ENCODE measurements at regions not wholly inside any gene's neighbourhood (a gene's known extent, or its start where the extent isn't known, plus 50 kb on each side); places are given as distances from the start of the nearest gene placed in this dataset.

DNA sequence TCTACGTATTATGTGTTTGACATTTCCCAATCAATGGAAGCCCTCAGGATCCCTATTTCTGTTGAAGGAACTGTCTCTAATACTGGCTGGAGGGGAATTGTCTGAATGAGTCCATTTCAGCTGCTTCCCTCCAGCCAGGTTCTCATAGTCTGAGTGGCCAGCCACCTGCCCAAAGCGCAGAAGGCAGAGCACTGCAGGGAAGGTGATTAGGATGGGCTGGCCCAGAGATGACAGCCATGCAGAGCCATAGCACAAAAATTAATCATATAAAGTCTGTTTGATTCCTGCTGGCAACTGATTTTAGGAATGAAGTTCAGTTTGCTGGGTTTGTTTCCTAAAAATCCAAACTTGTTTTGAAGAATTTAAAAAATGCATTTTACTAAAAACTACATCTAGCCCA lies 327.1 kb downstream of the ETAA1 start:
- 92 to 98% (median 98%) methylated on average over 2 of the region's 2 CpGs for WGBS, 4 donors
- H3K27me3 ChIP-seq = no peaks in the 10 kb centered on the region
- TF ChIP-seq POLR2A (IDR thresholded peaks at IDR 0.05) (no peak), CTCF (IDR thresholded peaks at IDR 0.05) (no peak)
- H3K4me1 ChIP-seq (replicated peaks in 1 of 2) = no peaks in the 10 kb centered on the region
- no peaks in the 10 kb centered on the region for H3K9me3 ChIP-seq (replicated peaks in 1 of 3)
- intact Hi-C loops (cut with DNase I) = no loop called here
- no peaks in the 10 kb centered on the region for H3K36me3 ChIP-seq (replicated peaks in 1 of 2)
- H3K27ac ChIP-seq = no peak overlapping the region
- DNase-seq = no peak
- H3K4me3 ChIP-seq = no peak overlapping the region

GRCh38 chr2:67725731-67726130 lies 328.6 kb downstream of the ETAA1 start:
- 52 to 61% (median 58%) methylated on average over 1 of the region's 1 CpG for WGBS, 4 donors
- Histone ChIP-seq H3K9me3 (replicated peaks in 1 of 3) (no peaks in the 10 kb centered on the region), H3K4me3 (no peak overlapping the region), H3K27me3 (no peaks in the 10 kb centered on the region), H3K27ac (no peak overlapping the region), H3K36me3 (replicated peaks in 1 of 2) (no peaks in the 10 kb centered on the region), H3K4me1 (replicated peaks in 1 of 2) (no peaks in the 10 kb centered on the region)
- DNase-seq = no peak
- intact Hi-C loops (cut with DNase I) = loop anchor here in 1 of 2 donors (5.0 kb wide), 1 partner anchor 107 kb away; no protein-coding TSS in a partner anchor
- TF ChIP-seq CTCF (IDR thresholded peaks at IDR 0.05) = no peak
- TF ChIP-seq POLR2A (IDR thresholded peaks at IDR 0.05) = no peak

DNA sequence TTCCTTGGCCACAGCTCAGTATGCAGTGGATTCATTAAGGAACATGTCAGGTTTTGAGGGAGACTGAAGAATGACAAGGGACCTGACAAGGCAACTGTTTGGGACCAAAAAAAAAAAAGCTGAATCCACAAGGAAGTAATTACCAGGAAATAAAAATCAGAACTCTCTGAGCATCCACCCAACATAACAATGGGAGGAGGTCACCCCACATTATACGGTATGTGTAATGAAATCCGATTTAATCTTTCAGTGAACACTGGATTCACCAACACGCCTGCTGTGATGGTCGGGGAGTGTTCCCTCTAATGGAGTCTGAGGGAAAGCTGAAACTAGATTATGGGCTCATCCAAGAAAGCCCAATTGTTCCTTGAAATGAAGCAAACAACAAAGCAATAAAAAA lies 329.3 kb downstream of the ETAA1 start:
- intact Hi-C loops (cut with DNase I) = loop anchor here in 1 of 2 donors (5.0 kb wide), 1 partner anchor 106 kb away; no protein-coding TSS in a partner anchor
- TF ChIP-seq POLR2A (IDR thresholded peaks at IDR 0.05) (no peak), CTCF (IDR thresholded peaks at IDR 0.05) (no peak)
- DNase-seq = no peak
- no peaks in the 10 kb centered on the region for H3K27me3 ChIP-seq
- H3K9me3 ChIP-seq (replicated peaks in 1 of 3) = no peaks in the 10 kb centered on the region
- no peak overlapping the region for H3K4me3 ChIP-seq
- no peak overlapping the region for H3K27ac ChIP-seq
- H3K36me3 ChIP-seq (replicated peaks in 1 of 2) = no peaks in the 10 kb centered on the region
- WGBS, 4 donors = 83 to 87% (median 85%) methylated on average over 4 of the region's 4 CpGs
- no peaks in the 10 kb centered on the region for H3K4me1 ChIP-seq (replicated peaks in 1 of 2)

- intact Hi-C loops (cut with DNase I) = loop anchor here in 1 of 2 donors (5.0 kb wide), 1 partner anchor 105 kb away; no protein-coding TSS in a partner anchor
- WGBS, 4 donors = 80 to 86% (median 83%) methylated on average over 9 of the region's 9 CpGs
Observed at GRCh38 chr2:67727131-67727530, 330.0 kb downstream of the ETAA1 start.

More at GRCh38 chr2:67727131-67727530, 330.0 kb downstream of the ETAA1 start:
- TF ChIP-seq POLR2A (IDR thresholded peaks at IDR 0.05) (no peak), CTCF (IDR thresholded peaks at IDR 0.05) (no peak)
- no peaks in the 10 kb centered on the region for H3K9me3 ChIP-seq (replicated peaks in 1 of 3)
- H3K27ac ChIP-seq = no peak overlapping the region
- H3K36me3 ChIP-seq (replicated peaks in 1 of 2) = no peaks in the 10 kb centered on the region
- H3K4me1 ChIP-seq (replicated peaks in 1 of 2) = no peaks in the 10 kb centered on the region
- H3K27me3 ChIP-seq = no peaks in the 10 kb centered on the region
- no peak for DNase-seq
- no peak overlapping the region for H3K4me3 ChIP-seq

Data from adrenal gland (tissue), 9 donors.